Loucy (cell line): ENCODE measurements at regions not wholly inside any gene's neighbourhood (a gene's known extent, or its start where the extent isn't known, plus 50 kb on each side); places are given as distances from the start of the nearest gene placed in this dataset.

Experiments
- H2AFZ ChIP-seq: fragments of 200-600 bp; sonication (generic); 2 replicates; pipeline ENCODE4 v1.6.0; 2016; ENCODE audit warnings: antibody characterized with exemption, mild to moderate bottlenecking, low read length, moderate library complexity
- H3F3A ChIP-seq: fragments of 200-600 bp; 2 replicates; pipeline ENCODE4 v1.6.0; 2016; ENCODE audit warnings: antibody characterized with exemption, low read depth, mild to moderate bottlenecking
- H3K27me3 ChIP-seq: fragments of 200-600 bp; sonication (generic); 2 replicates; pipeline ENCODE4 v1.6.1; 2014; ENCODE audit warnings: low read length, mild to moderate bottlenecking; ENCODE audit not compliant: insufficient read depth, poor library complexity, severe bottlenecking
- H3K36me3 ChIP-seq: fragments of 200-600 bp; sonication (generic); 2 replicates; pipeline ENCODE4 v1.6.1; 2016; ENCODE audit warnings: low read length; ENCODE audit not compliant: insufficient read depth
- H3K4me1 ChIP-seq: fragments of 200-600 bp; sonication (generic); 2 replicates; pipeline ENCODE4 v1.5.1; 2014; ENCODE audit warnings: low read length, mild to moderate bottlenecking; ENCODE audit not compliant: insufficient read depth, poor library complexity, severe bottlenecking
- H3K4me2 ChIP-seq: fragments of 200-600 bp; sonication (generic); 2 replicates; pipeline ENCODE4 v1.6.0; 2014; ENCODE audit warnings: antibody characterized with exemption, low read length, low read depth, mild to moderate bottlenecking; ENCODE audit not compliant: poor library complexity, severe bottlenecking
- H3K4me3 ChIP-seq: fragments of 200-600 bp; sonication (generic); 2 replicates; pipeline ENCODE4 v1.5.1; 2014; ENCODE audit warnings: low read length, mild to moderate bottlenecking, mixed read lengths; ENCODE audit not compliant: poor library complexity, severe bottlenecking
- H3K79me2 ChIP-seq: fragments of 200-600 bp; sonication (generic); 2 replicates; pipeline ENCODE4 v1.6.1; 2014; ENCODE audit warnings: low read length; ENCODE audit not compliant: insufficient read depth
- H3K9ac ChIP-seq: fragments of 200-600 bp; sonication (generic); 2 replicates; pipeline ENCODE4 v1.6.0; 2014; ENCODE audit warnings: mild to moderate bottlenecking, low read depth, low read length, moderate library complexity; ENCODE audit not compliant: poor library complexity, severe bottlenecking
- H3K9me2 ChIP-seq: fragments of 200-600 bp; sonication (generic); replicated peaks from 2 replicates; pipeline ENCODE4 v1.6.1; 2016; ENCODE audit warnings: low read depth, low read length, mixed read lengths
- H3K9me3 ChIP-seq: fragments of 200-600 bp; sonication (generic); 2 replicates; pipeline ENCODE4 v1.6.1; 2014; ENCODE audit warnings: mild to moderate bottlenecking, antibody characterized with exemption, low read length, low read depth; ENCODE audit not compliant: insufficient read depth
- H4K20me1 ChIP-seq: fragments of 200-600 bp; sonication (generic); 2 replicates; pipeline ENCODE4 v1.6.0; 2014; ENCODE audit warnings: antibody characterized with exemption, low read length, mild to moderate bottlenecking; ENCODE audit not compliant: insufficient read depth, poor library complexity, severe bottlenecking
- CTCF ChIP-seq: fragments of 200-600 bp; sonication (generic); conservative IDR thresholded peaks from 2 replicates; pipeline ENCODE4 v1.5.1; 2014; ENCODE audit warnings: mild to moderate bottlenecking, antibody characterized with exemption, low read length
- EZH2phosphoT487 ChIP-seq: fragments of 200-600 bp; IDR thresholded peaks from 2 replicates; pipeline ENCODE4 v1.6.1; 2018; ENCODE audit warnings: antibody characterized with exemption, mild to moderate bottlenecking, moderate library complexity, borderline replicate concordance

- H3K4me2 ChIP-seq = no peak overlapping the region
- no peaks in the 10 kb centered on the region for H4K20me1 ChIP-seq
- no peaks in the 10 kb centered on the region for H3K9me2 ChIP-seq
- H3K4me1 ChIP-seq = peaks cover 14% of the 10 kb centered on the region
- TF ChIP-seq EZH2phosphoT487 = no peak
- no peak overlapping the region for H3K4me3 ChIP-seq
- H3K36me3 ChIP-seq = no peaks in the 10 kb centered on the region
- H3K9me3 ChIP-seq = no peaks in the 10 kb centered on the region
- H3K9ac ChIP-seq = no peak overlapping the region
- H3K79me2 ChIP-seq = no peaks in the 10 kb centered on the region
- H2AFZ ChIP-seq = no peak overlapping the region
- H3F3A ChIP-seq = no peaks in the 10 kb centered on the region
- no peaks in the 10 kb centered on the region for H3K27me3 ChIP-seq
Measured at GRCh38 chr15:47371939-47372338, 345.4 kb upstream of the SEMA6D start.

GRCh38 chr15:47374222-47374621 lies 343.1 kb upstream of the SEMA6D start:
- no peak overlapping the region for H2AFZ ChIP-seq
- H3K4me2 ChIP-seq = no peak overlapping the region
- H3K4me3 ChIP-seq = no peak overlapping the region
- no peaks in the 10 kb centered on the region for H3K9me3 ChIP-seq
- no peaks in the 10 kb centered on the region for H3K36me3 ChIP-seq
- H3K4me1 ChIP-seq = peaks cover 4% of the 10 kb centered on the region
- H3K9ac ChIP-seq = no peak overlapping the region
- no peaks in the 10 kb centered on the region for H3K9me2 ChIP-seq
- TF ChIP-seq CTCF (peak; percentile 33; the same call in 1 of the 2 replicates), EZH2phosphoT487 (no peak)
- no peaks in the 10 kb centered on the region for H3K27me3 ChIP-seq
- H3F3A ChIP-seq = no peaks in the 10 kb centered on the region
- H4K20me1 ChIP-seq = no peaks in the 10 kb centered on the region
- H3K79me2 ChIP-seq = no peaks in the 10 kb centered on the region

GRCh38 chr15:47376190-47376589 lies 341.1 kb upstream of the SEMA6D start:
- no peaks in the 10 kb centered on the region for H3K4me1 ChIP-seq
- no peaks in the 10 kb centered on the region for H3K9me3 ChIP-seq
- no peak overlapping the region for H2AFZ ChIP-seq
- H3K9me2 ChIP-seq = no peaks in the 10 kb centered on the region
- no peaks in the 10 kb centered on the region for H3K27me3 ChIP-seq
- no peaks in the 10 kb centered on the region for H3K36me3 ChIP-seq
- H3F3A ChIP-seq = no peaks in the 10 kb centered on the region
- no peaks in the 10 kb centered on the region for H4K20me1 ChIP-seq
- TF ChIP-seq CTCF (no peak), EZH2phosphoT487 (no peak)
- H3K4me2 ChIP-seq = no peak overlapping the region
- H3K4me3 ChIP-seq = no peak overlapping the region
- H3K9ac ChIP-seq = no peak overlapping the region
- no peaks in the 10 kb centered on the region for H3K79me2 ChIP-seq

- no peak overlapping the region for H3K9ac ChIP-seq
- H3K4me2 ChIP-seq = no peak overlapping the region
- H3K4me1 ChIP-seq = no peaks in the 10 kb centered on the region
- TF ChIP-seq EZH2phosphoT487 = no peak
- no peak for TF ChIP-seq CTCF
- H4K20me1 ChIP-seq = no peaks in the 10 kb centered on the region
- no peaks in the 10 kb centered on the region for H3K27me3 ChIP-seq
- no peaks in the 10 kb centered on the region for H3K36me3 ChIP-seq
- H3K9me3 ChIP-seq = no peaks in the 10 kb centered on the region
- no peak overlapping the region for H3K4me3 ChIP-seq
- no peaks in the 10 kb centered on the region for H3K9me2 ChIP-seq
- no peaks in the 10 kb centered on the region for H3K79me2 ChIP-seq
- no peak overlapping the region for H2AFZ ChIP-seq
- no peaks in the 10 kb centered on the region for H3F3A ChIP-seq
Measured at GRCh38 chr15:47377465-47377864, 339.8 kb upstream of the SEMA6D start.
